ENCODE measurements at regions not wholly inside any gene's neighbourhood (a gene's known extent, or its start where the extent isn't known, plus 50 kb on each side); places are given as distances from the start of the nearest gene placed in this dataset. TPM values are rescaled to one million over a fixed set of nuclear protein-coding genes. Genes with fewer than 3 reads are reported as not detected.

Small RNA genes lying in the stretch of these regions (microRNA-seq; reads per million reads assigned to microRNA genes)
- 0 reads per million in 3 donors for gene MIR5701-1

Small RNA genes lying in the stretch of these regions (small RNA-seq; reads per million reads assigned to genes)
- gene IGHD1OR15-1B (not detected), gene IGHD2OR15-2B (not detected), gene IGHD3OR15-3B (not detected), gene IGHD4OR15-4B (not detected), gene IGHD5OR15-5B (not detected), gene MIR5701-1 (not detected), gene RN7SL400P (not detected)

Measured in ovary (tissue), 4 donors.